COLO668 (cell line): ENCODE measurements at regions not wholly inside any gene's neighbourhood (a gene's known extent, or its start where the extent isn't known, plus 50 kb on each side); places are given as distances from the start of the nearest gene placed in this dataset.
A peak's percentile ranks its signal among the peaks of the same experiment; 100 is the strongest.
"Not testable (repeated sequence)": the region's sequence is repeated elsewhere in the genome, so short reads cannot be mapped to it uniquely, and the experiment has no call there.

Experiments used
- DNase-seq: peaks from one replicate; lab custom pipeline; 2025; ENCODE audit not compliant: unreplicated experiment; lab: John Stamatoyannopoulos, UW

- DNase-seq, result no peak
Measured at GRCh38 chr4:85018983-85019382, 52.5 kb upstream of the WDFY3 start.

GRCh38 chr4:85019411-85019810 lies 52.9 kb upstream of the WDFY3 start:
- no peak for DNase-seq

- DNase-seq, result no peak
Measured at GRCh38 chr4:85024671-85025070, 58.2 kb upstream of the WDFY3 start.

- DNase-seq, result no peak
Measured at GRCh38 chr4:85028910-85029309, 62.4 kb upstream of the WDFY3 start.

GRCh38 chr4:85029453-85029852 lies 63.0 kb upstream of the WDFY3 start:
- no peak for DNase-seq

GRCh38 chr4:85030156-85030555 lies 63.7 kb upstream of the WDFY3 start:
- DNase-seq, result no peak

GRCh38 chr4:85033838-85034237 lies 67.3 kb upstream of the WDFY3 start:
- DNase-seq, result not testable (repeated sequence)

GRCh38 chr4:85039526-85039925 lies 73.0 kb upstream of the WDFY3 start:
- no peak for DNase-seq

- DNase-seq, result peak; percentile 75
Measured at GRCh38 chr4:85043812-85044496, 77.5 kb upstream of the WDFY3 start.

- DNase-seq, result no peak
Measured at GRCh38 chr4:85050736-85051135, 84.2 kb upstream of the WDFY3 start.

- no peak for DNase-seq
Measured at GRCh38 chr4:85051526-85051925, 85.0 kb upstream of the WDFY3 start.

- not testable (repeated sequence) for DNase-seq
Measured at GRCh38 chr4:85054925-85055324, 88.4 kb upstream of the WDFY3 start.

GRCh38 chr4:85058551-85058950 lies 92.1 kb upstream of the WDFY3 start:
- no peak for DNase-seq

GRCh38 chr4:85061974-85062373 lies 95.5 kb upstream of the WDFY3 start:
- no peak for DNase-seq

- DNase-seq, result no peak
Measured at GRCh38 chr4:85062466-85062865, 96.0 kb upstream of the WDFY3 start.

GRCh38 chr4:85067342-85067741 lies 100.9 kb upstream of the WDFY3 start:
- no peak for DNase-seq

- no peak for DNase-seq
Measured at GRCh38 chr4:85078016-85078415, 111.5 kb upstream of the WDFY3 start.

GRCh38 chr4:85081196-85081595 lies 114.7 kb upstream of the WDFY3 start:
- no peak for DNase-seq

- DNase-seq, result peak; percentile 4
Measured at GRCh38 chr4:85084371-85085094, 118.0 kb upstream of the WDFY3 start.

- no peak for DNase-seq
Measured at GRCh38 chr4:85086721-85087120, 120.2 kb upstream of the WDFY3 start.

- no peak for DNase-seq
Measured at GRCh38 chr4:85092536-85092935, 126.0 kb upstream of the WDFY3 start.

GRCh38 chr4:85092943-85093342 lies 126.5 kb upstream of the WDFY3 start:
- no peak for DNase-seq

- DNase-seq, result no peak
Measured at GRCh38 chr4:85094735-85095134, 128.2 kb upstream of the WDFY3 start.
